T47D (cell line): ENCODE measurements at regions not wholly inside any gene's neighbourhood (a gene's known extent, or its start where the extent isn't known, plus 50 kb on each side); places are given as distances from the start of the nearest gene placed in this dataset.

Experiments
- DNase-seq, 2 experiments: peaks; one replicate each; pipeline versions ENCODE4 v3.0.0 to v3.0.0-alpha.2; 2011 to 2012; ENCODE audit warnings: low read depth in 1 of 2, low spot score in 1 of 2
- JUND ChIP-seq: IDR thresholded peaks from 2 replicates; pipeline ENCODE4 v1.6.1; 2012; ENCODE audit warnings: low read depth
- in situ Hi-C: cut with HindIII; loops from 2 replicates; pipeline ENCODE4 v1.10.0; 2016; ENCODE audit warnings: low sequenced_read_pairs, low pct_unique_long_range_greater_than_20kb

DNA sequence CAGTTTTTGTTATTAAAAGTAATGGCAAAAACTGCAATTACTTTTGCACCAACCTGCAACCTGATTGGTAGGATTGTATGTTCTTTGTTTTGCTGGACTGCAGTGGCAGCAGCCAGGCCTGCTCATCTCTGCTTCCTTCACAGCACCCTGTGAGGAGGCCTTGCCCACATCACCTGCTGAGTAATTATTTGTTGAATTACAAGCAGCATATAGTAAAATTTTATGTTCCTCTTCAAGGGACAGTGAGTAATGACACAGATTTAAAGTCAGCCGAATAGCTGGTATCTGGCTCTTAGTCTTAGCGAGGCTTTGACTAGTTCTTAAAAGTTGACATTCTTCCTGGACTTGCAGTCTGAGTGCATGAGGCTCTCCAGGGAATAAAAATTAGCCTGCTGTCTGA lies 435.1 kb downstream of the PRDM2 start:
- no peak for TF ChIP-seq JUND

GRCh38 chr1:14136152-14136763 lies 436.3 kb downstream of the PRDM2 start:
- in situ Hi-C loops: no loop called here
- no peak for DNase-seq
- TF ChIP-seq JUND: no peak

More for the DNA sequence above, 435.1 kb downstream of the PRDM2 start:
- DNase-seq: no peak
- in situ Hi-C loops: no loop called here

- in situ Hi-C loops: no loop called here
Measured at GRCh38 chr1:14136881-14137280, 436.9 kb downstream of the PRDM2 start.

GRCh38 chr1:14137411-14138134 lies 437.6 kb downstream of the PRDM2 start:
- no peak for DNase-seq
- in situ Hi-C loops: no loop called here
- no peak for TF ChIP-seq JUND

More at GRCh38 chr1:14136881-14137280, 436.9 kb downstream of the PRDM2 start:
- DNase-seq: no peak
- TF ChIP-seq JUND: no peak

GRCh38 chr1:14138135-14138506 lies 438.1 kb downstream of the PRDM2 start:
- in situ Hi-C loops: no loop called here
- peak in 1 of 2 experiments; percentile 6 for DNase-seq
- TF ChIP-seq JUND: no peak

- in situ Hi-C loops: no loop called here
- DNase-seq: peak in 1 of 2 experiments; percentile 17
- no peak for TF ChIP-seq JUND
Measured at GRCh38 chr1:14138687-14139086, 438.7 kb downstream of the PRDM2 start.

DNA sequence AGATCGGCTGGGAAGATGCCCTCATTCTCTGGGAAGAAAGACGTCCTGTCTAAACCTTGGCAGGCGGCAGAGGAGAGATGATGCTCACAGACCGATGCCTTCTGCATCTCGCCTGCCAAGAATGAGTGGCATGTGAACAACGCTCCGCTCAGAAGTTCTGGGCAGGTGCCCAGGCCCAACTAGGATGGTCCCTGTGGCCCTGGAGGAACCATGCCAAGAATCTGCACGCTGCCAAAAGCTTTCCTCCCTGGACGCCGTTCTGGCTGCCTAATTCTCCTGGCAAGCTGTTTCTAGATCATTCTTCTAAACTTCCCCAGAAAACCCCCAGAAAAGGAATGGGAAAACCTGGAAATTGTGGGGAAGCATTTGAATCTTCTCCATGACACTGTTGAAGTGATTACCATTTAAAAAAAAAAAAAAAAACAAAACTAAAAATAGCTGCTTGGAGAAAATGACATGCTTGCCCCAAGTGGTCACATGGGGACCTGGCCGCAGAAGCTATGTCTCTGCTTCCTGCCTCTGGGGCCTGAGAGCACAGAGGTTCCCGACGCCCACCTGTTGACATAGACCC lies 440.9 kb downstream of the PRDM2 start:
- no peak for TF ChIP-seq JUND
- peak in 1 of 2 experiments; percentile 7 for DNase-seq
- in situ Hi-C loops: no loop called here

DNA sequence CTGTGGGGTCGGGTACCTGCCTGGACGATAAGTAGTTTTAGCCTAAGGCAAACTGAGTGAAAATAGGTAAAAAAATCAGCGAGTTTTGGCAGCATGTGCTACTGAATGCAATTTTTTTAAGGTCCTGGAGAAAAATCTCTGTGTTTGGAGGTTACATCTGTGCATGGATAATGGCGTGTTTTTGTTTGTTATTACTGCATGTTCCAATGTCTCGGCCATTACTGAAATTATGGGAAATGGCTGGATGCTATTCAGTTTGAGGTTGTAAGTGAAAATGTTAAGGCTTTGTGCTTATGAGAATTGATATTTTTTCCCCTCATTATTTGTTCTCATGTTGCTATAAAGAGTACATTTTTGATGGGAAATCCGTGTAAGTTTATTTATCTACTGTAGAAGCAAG lies 441.7 kb downstream of the PRDM2 start:
- TF ChIP-seq JUND: no peak
- DNase-seq: no peak
- in situ Hi-C loops: no loop called here

- TF ChIP-seq JUND: no peak
- no peak for DNase-seq
- in situ Hi-C loops: no loop called here
Measured at GRCh38 chr1:14142397-14143100, 442.6 kb downstream of the PRDM2 start.

DNA sequence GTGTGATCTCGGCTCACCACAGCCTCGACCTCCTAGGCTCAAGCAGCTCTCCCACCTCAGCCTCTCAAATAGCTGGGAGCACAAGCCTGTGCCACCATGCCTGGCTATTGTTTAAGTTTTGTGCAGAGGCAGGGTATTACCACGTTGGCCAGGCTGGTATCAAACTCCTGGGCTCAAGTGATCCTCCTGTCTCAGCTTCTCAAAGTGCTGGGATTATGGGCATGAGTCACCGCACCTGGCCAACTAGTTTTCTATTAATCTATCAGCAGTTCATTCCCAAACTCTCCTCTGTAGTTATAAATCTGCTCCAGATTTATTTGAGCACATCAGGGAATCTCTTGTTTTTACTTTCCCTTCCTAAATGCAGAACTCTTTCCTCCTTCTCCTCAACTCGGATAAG lies 443.8 kb downstream of the PRDM2 start:
- in situ Hi-C loops: no loop called here
- TF ChIP-seq JUND: no peak
- no peak for DNase-seq

DNA sequence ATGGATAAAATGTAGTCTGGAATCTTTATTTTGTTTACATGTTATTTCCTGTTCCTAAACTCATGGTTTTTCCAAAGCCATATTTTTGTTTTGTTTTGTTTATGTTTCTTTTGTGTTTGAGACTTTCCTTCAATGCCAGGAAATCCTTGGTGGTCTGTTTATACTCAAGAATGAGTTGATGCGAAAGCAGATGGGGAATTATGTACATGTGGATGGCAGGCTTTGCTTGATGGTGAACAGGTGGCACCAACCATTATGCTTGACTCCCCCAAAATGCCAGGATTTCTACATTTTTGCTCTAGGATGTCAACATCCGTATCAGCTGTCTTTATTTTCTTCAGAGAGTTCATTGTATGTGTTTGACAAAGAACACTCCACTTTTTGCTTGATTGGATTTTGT lies 448.5 kb downstream of the PRDM2 start:
- no peak for DNase-seq
- in situ Hi-C loops: no loop called here
- no peak for TF ChIP-seq JUND

- peak in 1 of 2 experiments; percentile 67 for DNase-seq
- in situ Hi-C loops: no loop called here
- no peak for TF ChIP-seq JUND
Measured at GRCh38 chr1:14149431-14149830, 449.1 kb upstream of the KAZN start.

GRCh38 chr1:14156543-14156942 lies 441.9 kb upstream of the KAZN start:
- in situ Hi-C loops: no loop called here
- TF ChIP-seq JUND: no peak
- DNase-seq: no peak
